Hepatocyte (in vitro differentiated cells): ENCODE measurements at regions not wholly inside any gene's neighbourhood (a gene's known extent, or its start where the extent isn't known, plus 50 kb on each side); places are given as distances from the start of the nearest gene placed in this dataset.

Source experiments
- DNase-seq: peaks from one replicate; pipeline ENCODE4 v3.0.0-alpha.2; 2016; ENCODE audit warnings: low spot score
- H2AFZ ChIP-seq: fragments of 200-600 bp; sonication (generic); 2 replicates; pipeline ENCODE4 v1.6.0; 2016; ENCODE audit warnings: antibody characterized with exemption, mild to moderate bottlenecking
- H3K27ac ChIP-seq: fragments of 200-600 bp; sonication (generic); 2 replicates; pipeline ENCODE4 v1.5.1; 2016; ENCODE audit warnings: mild to moderate bottlenecking
- H3K27me3 ChIP-seq: fragments of 200-600 bp; sonication (generic); 2 replicates; pipeline ENCODE4 v1.6.1; 2016
- H3K36me3 ChIP-seq: fragments of 200-600 bp; sonication (generic); replicated peaks from 2 replicates; pipeline ENCODE4 v1.5.1; 2016; ENCODE audit warnings: low read depth; ENCODE audit not compliant: insufficient read depth
- H3K4me1 ChIP-seq: fragments of 200-600 bp; sonication (generic); 2 replicates; pipeline ENCODE4 v1.5.1; 2016; ENCODE audit warnings: mild to moderate bottlenecking, moderate library complexity; ENCODE audit not compliant: insufficient read depth
- H3K4me2 ChIP-seq: fragments of 200-600 bp; sonication (generic); 2 replicates; pipeline ENCODE4 v1.6.0; 2016
- H3K4me3 ChIP-seq: fragments of 200-600 bp; sonication (generic); 2 replicates; pipeline ENCODE4 v1.5.1; 2016; ENCODE audit warnings: mild to moderate bottlenecking
- H3K79me2 ChIP-seq: fragments of 200-600 bp; sonication (generic); 2 replicates; pipeline ENCODE4 v1.6.0; 2017; ENCODE audit warnings: mild to moderate bottlenecking
- H3K9me2 ChIP-seq: fragments of 200-600 bp; sonication (generic); replicated peaks from 2 replicates; pipeline ENCODE4 v1.6.0; 2017; ENCODE audit warnings: mild to moderate bottlenecking; ENCODE audit not compliant: insufficient read depth
- H3K9me3 ChIP-seq: fragments of 200-600 bp; sonication (generic); 2 replicates; pipeline ENCODE4 v1.5.1; 2016; ENCODE audit warnings: low read depth, mild to moderate bottlenecking
- H4K20me1 ChIP-seq: fragments of 200-600 bp; sonication (generic); 2 replicates; pipeline ENCODE4 v1.6.0; 2016; ENCODE audit warnings: mild to moderate bottlenecking; ENCODE audit not compliant: insufficient read depth, poor library complexity, severe bottlenecking
- CTCF ChIP-seq: fragments of 200-600 bp; sonication (generic); IDR thresholded peaks from 2 replicates; pipeline ENCODE4 v1.5.1; 2016; ENCODE audit warnings: antibody characterized with exemption, mild to moderate bottlenecking; ENCODE audit not compliant: poor library complexity
- EZH2 ChIP-seq: fragments of 200-600 bp; sonication (generic); IDR thresholded peaks from 2 replicates; pipeline ENCODE4 v1.6.1; 2016; ENCODE audit warnings: antibody characterized with exemption, mild to moderate bottlenecking, borderline replicate concordance
- EZH2phosphoT487 ChIP-seq: fragments of 200-600 bp; sonication (generic); IDR thresholded peaks from one replicate; pipeline ENCODE4 v1.6.1; 2018; ENCODE audit warnings: antibody characterized with exemption, mild to moderate bottlenecking, low read depth, moderate library complexity; ENCODE audit not compliant: unreplicated experiment, severe bottlenecking
- WGBS: methylation state at CpG from one replicate; pipeline ENCODE4 v1.1.6; 2016; ENCODE audit warnings: low lambda C conversion rate; ENCODE audit errors: missing lambda C conversion rate; 5-methylcytosine and 5-hydroxymethylcytosine counted together

GRCh38 chr16:47852991-47853390 lies 302.8 kb downstream of the ABCC12 start:
- no peaks in the 10 kb centered on the region for H3K4me1 ChIP-seq
- no peaks in the 10 kb centered on the region for H3K79me2 ChIP-seq
- no peak overlapping the region for H3K4me2 ChIP-seq
- no peaks in the 10 kb centered on the region for H3K9me2 ChIP-seq
- no peak overlapping the region for H3K4me3 ChIP-seq
- no peaks in the 10 kb centered on the region for H3K9me3 ChIP-seq
- no peak overlapping the region for H2AFZ ChIP-seq
- H3K36me3 ChIP-seq: no peaks in the 10 kb centered on the region
- no peaks in the 10 kb centered on the region for H4K20me1 ChIP-seq
- no peak overlapping the region for H3K27ac ChIP-seq
- DNase-seq: no peak
- no peak for TF ChIP-seq EZH2phosphoT487
- no peak for TF ChIP-seq EZH2
- no peak for TF ChIP-seq CTCF
- no peaks in the 10 kb centered on the region for H3K27me3 ChIP-seq
- 90% methylated on average over 6 of the region's 6 CpGs for WGBS

- TF ChIP-seq CTCF: no peak
- TF ChIP-seq EZH2phosphoT487: no peak
- no peak for TF ChIP-seq EZH2
- Histone ChIP-seq H3K4me1 (no peaks in the 10 kb centered on the region), H3K4me3 (no peak overlapping the region), H4K20me1 (no peaks in the 10 kb centered on the region), H2AFZ (no peak overlapping the region), H3K27me3 (no peaks in the 10 kb centered on the region), H3K4me2 (no peak overlapping the region), H3K36me3 (no peaks in the 10 kb centered on the region), H3K79me2 (no peaks in the 10 kb centered on the region), H3K9me2 (no peaks in the 10 kb centered on the region), H3K27ac (no peak overlapping the region), H3K9me3 (no peaks in the 10 kb centered on the region)
- WGBS: 80% methylated on average over 8 of the region's 8 CpGs
- no peak for DNase-seq
Measured at GRCh38 chr16:47851146-47851545, 304.6 kb downstream of the ABCC12 start.

GRCh38 chr16:47849736-47850135 lies 306.1 kb downstream of the ABCC12 start:
- no peak for DNase-seq
- Histone ChIP-seq H3K4me2 (no peak overlapping the region), H3K36me3 (no peaks in the 10 kb centered on the region), H3K4me1 (no peaks in the 10 kb centered on the region), H3K4me3 (no peak overlapping the region), H4K20me1 (no peaks in the 10 kb centered on the region), H3K9me3 (no peaks in the 10 kb centered on the region), H3K27me3 (no peaks in the 10 kb centered on the region), H3K79me2 (no peaks in the 10 kb centered on the region), H3K9me2 (no peaks in the 10 kb centered on the region), H3K27ac (no peak overlapping the region), H2AFZ (no peak overlapping the region)
- 75% methylated on average over 5 of the region's 5 CpGs for WGBS
- TF ChIP-seq CTCF (no peak), EZH2phosphoT487 (no peak), EZH2 (no peak)
